Peyer's patch (tissue), 4 donors: ENCODE measurements at regions not wholly inside any gene's neighbourhood (a gene's known extent, or its start where the extent isn't known, plus 50 kb on each side); places are given as distances from the start of the nearest gene placed in this dataset.

Experiments used
- CTCF ChIP-seq, 6 experiments: fragments of 450-650 bp in 4 of 6; fragments of 200-600 bp in 2 of 6; sonication (generic) in 1 of 6; IDR thresholded peaks; one replicate each; pipeline ENCODE4 v1.5.1; 2017 to 2019; ENCODE audit warnings: antibody characterized with exemption in 6 of 6, mild to moderate bottlenecking in 3 of 6, moderate library complexity in 1 of 6
- POLR2A ChIP-seq, 2 donors: fragments of 450-650 bp; IDR thresholded peaks; one replicate each; pipeline ENCODE4 v1.5.1; 2017; ENCODE audit warnings: antibody characterized with exemption in 2 of 2, mild to moderate bottlenecking in 2 of 2, moderate library complexity in 2 of 2

DNA sequence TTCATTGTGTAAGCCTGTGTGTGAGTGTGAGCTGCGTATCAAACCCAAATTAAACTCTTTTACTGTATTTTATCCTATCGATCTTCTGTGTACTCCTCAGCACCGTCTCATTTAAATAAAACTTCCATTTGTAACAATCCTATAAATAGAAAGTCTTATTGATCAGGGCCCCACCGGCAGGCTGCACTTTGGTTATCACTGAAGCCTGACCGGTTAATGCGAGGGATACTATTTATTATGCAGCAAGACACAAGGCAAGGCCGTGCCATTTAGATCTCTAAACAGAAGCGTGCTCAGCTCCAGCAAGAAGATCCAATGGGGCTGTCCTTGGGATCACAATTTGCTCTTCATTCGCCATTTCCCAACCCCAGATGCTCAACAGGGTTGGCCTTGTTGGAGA lies 252.6 kb upstream of the TSHZ3 start:
- TF ChIP-seq CTCF (IDR thresholded peaks at IDR 0.05) (no peak), POLR2A (IDR thresholded peaks at IDR 0.05) (no peak)
